CD4-positive, CD25-positive, alpha-beta regulatory T cell (primary cell): ENCODE measurements at regions not wholly inside any gene's neighbourhood (a gene's known extent, or its start where the extent isn't known, plus 50 kb on each side); places are given as distances from the start of the nearest gene placed in this dataset.
"Not testable (repeated sequence)": the region's sequence is repeated elsewhere in the genome, so short reads cannot be mapped to it uniquely, and the experiment has no call there.

ENCODE experiments used
- ATAC-seq, 2 donors: fragments of 150-1000 bp; cut with Tn5 transposase; one replicate each; pipeline ENCODE4 v1.10.0; 2021; ENCODE audit warnings: low read depth in 2 of 2, moderate number of reproducible peaks in 2 of 2, moderate library complexity in 1 of 2
- DNase-seq, 3 donors: peaks; one replicate each; pipeline versions ENCODE4 v3.0.0 to v3.0.0-alpha.2; 2012 to 2022; ENCODE audit warnings: mixed read lengths in 1 of 3
- H3K27ac ChIP-seq: one replicate; pipeline ENCODE4 v1.7.0; 2013; ENCODE audit warnings: mild to moderate bottlenecking, low read length; ENCODE audit not compliant: insufficient read depth, poor library complexity, severe bottlenecking
- H3K27me3 ChIP-seq: one replicate; pipeline ENCODE4 v1.7.0; 2013; ENCODE audit warnings: low read length; ENCODE audit not compliant: control insufficient read depth, insufficient read depth
- H3K36me3 ChIP-seq: one replicate; pipeline ENCODE4 v1.7.0; 2013; ENCODE audit warnings: mild to moderate bottlenecking, low read length, moderate library complexity; ENCODE audit not compliant: control insufficient read depth, insufficient read depth
- H3K4me1 ChIP-seq: 2 replicates; pipeline ENCODE4 v1.7.0; 2013; ENCODE audit warnings: mild to moderate bottlenecking, low read length; ENCODE audit not compliant: insufficient read depth, control insufficient read depth, poor library complexity, severe bottlenecking
- H3K4me3 ChIP-seq: one replicate; pipeline ENCODE4 v1.7.0; 2013; ENCODE audit warnings: low read depth, mild to moderate bottlenecking, low read length, moderate library complexity
- H3K9me3 ChIP-seq, 2 experiments: 1 replicate in 1 of 2; 2 replicates in 1 of 2; pipeline ENCODE4 v1.7.0; 2013; ENCODE audit warnings: low read length in 2 of 2, mild to moderate bottlenecking in 1 of 2, moderate library complexity in 1 of 2; ENCODE audit not compliant: control insufficient read depth in 2 of 2
- H3K27ac Mint-ChIP-seq, 3 donors: one replicate each; pipeline ENCODE4 v1.8.0; 2020 to 2022; ENCODE audit warnings: mild to moderate bottlenecking in 3 of 3, mixed read lengths in 3 of 3, moderate library complexity in 2 of 3
- H3K27me3 Mint-ChIP-seq: one replicate; pipeline ENCODE4 v1.8.0; 2022; ENCODE audit warnings: mild to moderate bottlenecking, mixed read lengths
- H3K36me3 Mint-ChIP-seq: one replicate; pipeline ENCODE4 v1.8.0; 2020; ENCODE audit warnings: mixed read lengths
- H3K4me1 Mint-ChIP-seq, 4 donors: one replicate each; pipeline ENCODE4 v1.8.0; 2020 to 2022; ENCODE audit warnings: mixed read lengths in 4 of 4, mild to moderate bottlenecking in 1 of 4
- H3K4me3 Mint-ChIP-seq, 4 donors: one replicate each; pipeline ENCODE4 v1.8.0; 2020 to 2022; ENCODE audit warnings: mild to moderate bottlenecking in 4 of 4, mixed read lengths in 4 of 4, moderate library complexity in 3 of 4
- H3K9me3 Mint-ChIP-seq, 7 donors: one replicate each; pipeline ENCODE4 v1.8.0; 2020 to 2022; ENCODE audit warnings: mixed read lengths in 7 of 7, mild to moderate bottlenecking in 3 of 7, moderate library complexity in 2 of 7

GRCh38 chr3:169006398-169006797 lies 657.1 kb downstream of the MECOM start:
- H3K4me3 ChIP-seq, H3K36me3 Mint-ChIP-seq, H3K27ac Mint-ChIP-seq, H3K9me3 ChIP-seq, H3K36me3 ChIP-seq, H3K27me3 Mint-ChIP-seq, H3K4me3 Mint-ChIP-seq, ATAC-seq, H3K27ac ChIP-seq, H3K27me3 ChIP-seq, H3K4me1 ChIP-seq, H3K4me1 Mint-ChIP-seq, DNase-seq, H3K9me3 Mint-ChIP-seq: not testable (repeated sequence)

GRCh38 chr3:169002689-169003088 lies 660.8 kb downstream of the MECOM start:
- H3K4me3 ChIP-seq = no peak overlapping the region
- no peak for ATAC-seq
- Mint-ChIP-seq H3K27me3 (no peaks in the 10 kb centered on the region), H3K27ac (no peak overlapping the region), H3K4me1 (no peaks in the 10 kb centered on the region), H3K4me3 (no peak overlapping the region), H3K9me3 (peaks cover 0 to 9% (median 3%) of the 10 kb centered on the region in 7 donors), H3K36me3 (no peaks in the 10 kb centered on the region)
- H3K27me3 ChIP-seq = no peaks in the 10 kb centered on the region
- no peak overlapping the region for H3K27ac ChIP-seq
- no peaks in the 10 kb centered on the region for H3K36me3 ChIP-seq
- H3K4me1 ChIP-seq = no peaks in the 10 kb centered on the region
- H3K9me3 ChIP-seq = no peaks in the 10 kb centered on the region
- DNase-seq = no peak

GRCh38 chr3:168998792-168999191 lies 664.7 kb downstream of the MECOM start:
- H3K9me3 Mint-ChIP-seq = peaks cover 0 to 11% (median 1%) of the 10 kb centered on the region in 7 donors
- Histone ChIP-seq H3K36me3 (no peaks in the 10 kb centered on the region), H3K9me3 (no peaks in the 10 kb centered on the region), H3K27me3 (no peaks in the 10 kb centered on the region), H3K4me1 (no peaks in the 10 kb centered on the region), H3K27ac (no peak overlapping the region), H3K4me3 (no peak overlapping the region)
- H3K4me1 Mint-ChIP-seq = no peaks in the 10 kb centered on the region
- no peaks in the 10 kb centered on the region for H3K36me3 Mint-ChIP-seq
- DNase-seq (no peak), ATAC-seq (no peak)
- H3K4me3 Mint-ChIP-seq = no peak overlapping the region
- H3K27me3 Mint-ChIP-seq = no peaks in the 10 kb centered on the region
- no peak overlapping the region for H3K27ac Mint-ChIP-seq

- H3K27me3 Mint-ChIP-seq = no peaks in the 10 kb centered on the region
- Histone ChIP-seq H3K27ac (no peak overlapping the region), H3K9me3 (no peaks in the 10 kb centered on the region), H3K4me3 (no peak overlapping the region), H3K27me3 (no peaks in the 10 kb centered on the region), H3K36me3 (no peaks in the 10 kb centered on the region), H3K4me1 (no peaks in the 10 kb centered on the region)
- DNase-seq (no peak), ATAC-seq (no peak)
- no peak overlapping the region for H3K4me3 Mint-ChIP-seq
- H3K36me3 Mint-ChIP-seq = no peaks in the 10 kb centered on the region
- H3K4me1 Mint-ChIP-seq = no peaks in the 10 kb centered on the region
- no peak overlapping the region for H3K27ac Mint-ChIP-seq
- peaks cover 0 to 14% (median 2%) of the 10 kb centered on the region in 7 donors for H3K9me3 Mint-ChIP-seq
These were observed 666.0 kb downstream of the MECOM start for GRCh38 chr3:168997488-168997887.

GRCh38 chr3:168996622-168997021 lies 666.9 kb downstream of the MECOM start:
- Mint-ChIP-seq H3K9me3 (peaks cover 0 to 14% (median 1%) of the 10 kb centered on the region in 7 donors), H3K27ac (no peak overlapping the region), H3K27me3 (no peaks in the 10 kb centered on the region), H3K4me3 (no peak overlapping the region), H3K36me3 (no peaks in the 10 kb centered on the region), H3K4me1 (no peaks in the 10 kb centered on the region)
- no peaks in the 10 kb centered on the region for H3K27me3 ChIP-seq
- no peak overlapping the region for H3K4me3 ChIP-seq
- DNase-seq (no peak), ATAC-seq (no peak)
- no peaks in the 10 kb centered on the region for H3K4me1 ChIP-seq
- H3K9me3 ChIP-seq = no peaks in the 10 kb centered on the region
- H3K36me3 ChIP-seq = no peaks in the 10 kb centered on the region
- no peak overlapping the region for H3K27ac ChIP-seq

GRCh38 chr3:168995129-168995528 lies 668.4 kb downstream of the MECOM start:
- no peaks in the 10 kb centered on the region for H3K4me1 ChIP-seq
- no peak overlapping the region for H3K27ac ChIP-seq
- no peak overlapping the region for H3K4me3 ChIP-seq
- H3K27me3 ChIP-seq = no peaks in the 10 kb centered on the region
- no peaks in the 10 kb centered on the region for H3K36me3 ChIP-seq
- H3K27ac Mint-ChIP-seq = no peak overlapping the region
- no peak overlapping the region for H3K4me3 Mint-ChIP-seq
- no peaks in the 10 kb centered on the region for H3K27me3 Mint-ChIP-seq
- H3K9me3 Mint-ChIP-seq = peaks cover 0 to 14% (median 1%) of the 10 kb centered on the region in 7 donors
- no peaks in the 10 kb centered on the region for H3K36me3 Mint-ChIP-seq
- ATAC-seq (no peak), DNase-seq (no peak)
- H3K9me3 ChIP-seq = no peaks in the 10 kb centered on the region
- H3K4me1 Mint-ChIP-seq = no peaks in the 10 kb centered on the region

GRCh38 chr3:168991803-168992202 lies 671.7 kb downstream of the MECOM start:
- Mint-ChIP-seq H3K4me1 (no peaks in the 10 kb centered on the region), H3K27ac (no peak overlapping the region), H3K27me3 (no peaks in the 10 kb centered on the region), H3K4me3 (no peak overlapping the region), H3K36me3 (no peaks in the 10 kb centered on the region), H3K9me3 (peaks cover 0 to 5% (median 0%) of the 10 kb centered on the region in 7 donors)
- H3K4me3 ChIP-seq = no peak overlapping the region
- no peak overlapping the region for H3K27ac ChIP-seq
- no peaks in the 10 kb centered on the region for H3K27me3 ChIP-seq
- H3K9me3 ChIP-seq = no peaks in the 10 kb centered on the region
- no peaks in the 10 kb centered on the region for H3K36me3 ChIP-seq
- ATAC-seq (no peak), DNase-seq (no peak)
- no peaks in the 10 kb centered on the region for H3K4me1 ChIP-seq

GRCh38 chr3:168990621-168991020 lies 672.9 kb downstream of the MECOM start:
- Histone ChIP-seq H3K9me3 (no peaks in the 10 kb centered on the region), H3K4me1 (no peaks in the 10 kb centered on the region), H3K27ac (no peak overlapping the region), H3K27me3 (no peaks in the 10 kb centered on the region), H3K36me3 (no peaks in the 10 kb centered on the region), H3K4me3 (no peak overlapping the region)
- no peak overlapping the region for H3K27ac Mint-ChIP-seq
- no peaks in the 10 kb centered on the region for H3K36me3 Mint-ChIP-seq
- no peaks in the 10 kb centered on the region for H3K27me3 Mint-ChIP-seq
- no peaks in the 10 kb centered on the region for H3K4me1 Mint-ChIP-seq
- ATAC-seq (no peak), DNase-seq (no peak)
- peaks cover 0 to 5% (median 0%) of the 10 kb centered on the region in 7 donors for H3K9me3 Mint-ChIP-seq
- no peak overlapping the region for H3K4me3 Mint-ChIP-seq
